ENCODE measurements at regions not wholly inside any gene's neighbourhood (a gene's known extent, or its start where the extent isn't known, plus 50 kb on each side); places are given as distances from the start of the nearest gene placed in this dataset.

- Histone ChIP-seq H3K27me3 (replicated peaks in 1 of 2; ENCODE audit: control insufficient read depth in 2 of 2, insufficient read depth in 2 of 2, low read length in 1 of 2) (no peaks in the 10 kb centered on the region), H3K4me1 (ENCODE audit: control insufficient read depth, insufficient read depth, low read length) (peaks cover 16% of the 10 kb centered on the region), H4K20me1 (ENCODE audit: control insufficient read depth, insufficient read depth) (no peaks in the 10 kb centered on the region), H3K27ac (ENCODE audit: control insufficient read depth, insufficient read depth) (no peak overlapping the region), H3K9me3 (replicated peaks; ENCODE audit: control insufficient read depth, insufficient read depth, low read length) (no peaks in the 10 kb centered on the region), H3K4me3 (no peak overlapping the region), H3K9ac (ENCODE audit: control insufficient read depth, insufficient read depth, low read length) (no peak overlapping the region), H3K36me3 (ENCODE audit: control insufficient read depth in 2 of 2, insufficient read depth in 2 of 2, low read length in 1 of 2) (no peaks in the 10 kb centered on the region), H3K4me2 (ENCODE audit: control insufficient read depth, insufficient read depth) (no peak overlapping the region), H2AFZ (ENCODE audit: control insufficient read depth, low read depth, low read length) (no peak overlapping the region), H3K79me2 (ENCODE audit: control insufficient read depth, insufficient read depth, low read length) (no peaks in the 10 kb centered on the region)
- no peak for FAIRE-seq
- ChIA-PET POLR2A (interaction anchor here (0.5 kb wide), 1 partner anchor 60 kb away, joined by 4 read pairs; no protein-coding TSS in a partner anchor), CTCF (no interaction called here), RAD21 (ENCODE audit: unreplicated experiment) (no interaction called here), SMC1A (ENCODE audit: uncharacterized antibody, unreplicated experiment) (interaction anchor here (1.6 kb wide), 1 partner anchor 17 kb away, joined by 6 read pairs; no protein-coding TSS in a partner anchor)
- 22% methylated on average over 2 of the region's 2 CpGs for WGBS (ENCODE audit: insufficient coverage, insufficient replicate concordance, low lambda C conversion rate, missing lambda C conversion rate)
- BruUV-seq (replicated peaks) = no TSS peak
- no peak for DNase-seq (ENCODE audit: low read depth, low spot score)
- TF ChIP-seq ATF3 (IDR thresholded peaks at IDR 0.05; ENCODE audit: borderline replicate concordance, extremely low read depth, low read depth, low read length) (no peak), ZBTB40 (IDR thresholded peaks at IDR 0.05; ENCODE audit: borderline replicate concordance) (no peak), NR2C1 (IDR thresholded peaks at IDR 0.05) (no peak)
- intact Hi-C loops (cut with micrococcal nuclease; ENCODE audit: unreplicated experiment) (no loop called here), in situ Hi-C loops (cut with MboI) (no loop called here)
- ATAC-seq = no peak
These were observed 562.4 kb downstream of the EBF1 start for GRCh38 chr5:158537366-158537765.
